HG03439 (cell line): ENCODE measurements at regions not wholly inside any gene's neighbourhood (a gene's known extent, or its start where the extent isn't known, plus 50 kb on each side); places are given as distances from the start of the nearest gene placed in this dataset.
"Not testable (repeated sequence)": the region's sequence is repeated elsewhere in the genome, so short reads cannot be mapped to it uniquely, and the experiment has no call there.

Source experiments
- ATAC-seq: cut with Tn5 transposase; IDR thresholded peaks from one replicate; pipeline ENCODE4 v1.9.1; 2021; ENCODE audit warnings: mild to moderate bottlenecking, moderate library complexity; ENCODE audit not compliant: unreplicated experiment

DNA sequence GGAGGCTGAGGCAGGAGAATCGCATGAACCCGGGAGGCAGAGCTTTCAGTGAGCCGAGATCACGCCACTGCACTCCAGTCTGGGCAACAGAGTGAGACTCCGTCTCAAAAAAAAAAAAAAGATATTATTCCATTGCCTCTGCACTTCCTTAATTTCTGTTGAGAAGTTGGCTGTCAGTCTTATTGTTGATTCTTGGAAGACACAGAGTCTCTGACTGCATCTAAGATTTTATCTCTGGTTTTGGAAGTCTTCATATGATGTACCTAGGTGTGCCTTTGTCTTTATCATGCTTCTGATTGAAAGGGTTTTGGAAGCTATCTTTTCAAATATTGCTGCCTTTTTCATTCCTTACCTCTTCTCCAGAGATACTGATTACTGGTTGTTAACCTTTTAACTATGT is 160.4 kb downstream of the NPIPB11 start:
- ATAC-seq, result not testable (repeated sequence)

DNA sequence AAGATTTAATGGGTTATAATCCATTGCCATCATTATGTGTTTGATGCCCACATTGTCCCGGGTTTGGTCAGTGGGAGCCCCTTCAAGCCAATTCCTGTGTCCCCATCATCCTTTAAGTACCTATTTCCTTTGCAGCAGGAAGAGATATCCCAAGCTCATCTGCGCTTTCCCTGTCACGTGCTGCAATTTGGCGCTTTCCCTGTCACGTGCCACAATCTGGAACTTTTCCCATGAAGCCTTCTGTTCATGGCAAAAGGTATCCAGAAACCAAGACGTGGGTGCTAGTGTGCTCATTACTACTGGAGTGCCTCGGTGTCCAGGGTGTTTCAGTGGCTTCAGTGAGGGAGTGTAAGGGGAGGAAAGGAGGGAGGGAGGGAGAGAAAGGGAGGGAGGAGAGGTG is 168.5 kb downstream of the NPIPB11 start:
- no peak for ATAC-seq

DNA sequence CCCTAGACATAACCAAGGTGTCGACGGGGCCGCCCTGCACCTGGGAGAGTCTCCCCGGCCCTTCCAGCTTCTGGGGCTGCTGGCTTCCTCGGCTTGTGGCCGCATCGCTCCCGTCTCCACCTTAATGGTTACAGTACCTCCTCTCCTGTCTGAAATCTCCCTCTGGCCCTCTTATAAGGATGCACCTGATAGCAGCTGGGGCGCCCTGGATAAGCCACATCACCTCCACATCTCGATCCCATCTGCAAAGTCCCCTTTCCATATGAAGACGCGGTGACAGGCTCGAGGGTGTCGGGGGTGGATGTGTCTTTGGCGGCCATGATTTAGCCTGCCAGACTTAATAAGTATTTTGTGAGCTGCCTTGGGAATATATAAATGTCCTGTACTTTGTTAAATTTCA is 169.0 kb downstream of the NPIPB11 start:
- not testable (repeated sequence) for ATAC-seq

DNA sequence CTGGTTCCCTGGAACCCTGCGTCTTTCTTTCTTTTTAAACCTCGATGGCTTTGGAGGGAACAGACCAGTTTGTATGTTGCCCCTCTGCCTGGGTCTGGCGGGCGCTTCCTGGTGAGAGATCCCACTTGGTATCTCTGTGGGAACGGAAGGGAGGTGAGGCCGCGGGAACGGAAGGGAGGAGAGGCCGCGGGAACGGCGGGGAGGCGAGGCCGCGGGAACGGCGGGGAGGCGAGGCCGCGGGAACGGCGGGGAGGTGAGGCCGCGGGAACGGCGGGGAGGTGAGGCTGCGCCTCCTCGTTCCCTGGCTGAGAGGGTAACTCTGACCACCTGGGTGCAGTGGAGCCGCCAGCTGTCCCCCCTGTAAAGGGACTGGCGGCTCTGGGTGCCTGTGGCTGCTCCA is 169.5 kb downstream of the NPIPB11 start:
- ATAC-seq, result not testable (repeated sequence)

DNA sequence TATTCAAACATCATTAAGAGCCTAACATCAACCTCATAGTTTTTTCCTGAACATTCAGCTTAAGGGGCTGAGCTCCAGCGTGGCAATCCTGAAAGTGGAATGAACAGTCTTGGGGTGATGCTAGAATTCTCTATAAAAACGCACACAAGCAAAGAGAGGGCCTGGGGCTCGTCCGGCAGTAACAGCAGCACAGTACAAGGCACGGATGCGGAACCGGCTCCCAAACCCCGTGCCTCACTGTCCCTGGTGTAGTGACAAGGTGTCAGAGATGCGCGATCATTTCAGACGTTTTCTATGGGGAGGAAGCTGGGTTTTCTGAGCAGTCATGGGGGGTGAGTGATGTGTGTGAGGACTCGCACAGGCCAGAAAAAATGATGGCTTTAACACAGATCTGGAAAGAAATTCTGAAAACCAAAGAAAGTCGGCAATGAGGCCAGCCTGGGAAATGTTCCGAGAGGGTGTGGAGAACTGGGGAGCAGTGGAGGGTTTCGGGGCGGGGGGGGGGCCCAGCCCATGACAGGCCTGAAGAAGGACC is 170.6 kb downstream of the NPIPB11 start:
- not testable (repeated sequence) for ATAC-seq

DNA sequence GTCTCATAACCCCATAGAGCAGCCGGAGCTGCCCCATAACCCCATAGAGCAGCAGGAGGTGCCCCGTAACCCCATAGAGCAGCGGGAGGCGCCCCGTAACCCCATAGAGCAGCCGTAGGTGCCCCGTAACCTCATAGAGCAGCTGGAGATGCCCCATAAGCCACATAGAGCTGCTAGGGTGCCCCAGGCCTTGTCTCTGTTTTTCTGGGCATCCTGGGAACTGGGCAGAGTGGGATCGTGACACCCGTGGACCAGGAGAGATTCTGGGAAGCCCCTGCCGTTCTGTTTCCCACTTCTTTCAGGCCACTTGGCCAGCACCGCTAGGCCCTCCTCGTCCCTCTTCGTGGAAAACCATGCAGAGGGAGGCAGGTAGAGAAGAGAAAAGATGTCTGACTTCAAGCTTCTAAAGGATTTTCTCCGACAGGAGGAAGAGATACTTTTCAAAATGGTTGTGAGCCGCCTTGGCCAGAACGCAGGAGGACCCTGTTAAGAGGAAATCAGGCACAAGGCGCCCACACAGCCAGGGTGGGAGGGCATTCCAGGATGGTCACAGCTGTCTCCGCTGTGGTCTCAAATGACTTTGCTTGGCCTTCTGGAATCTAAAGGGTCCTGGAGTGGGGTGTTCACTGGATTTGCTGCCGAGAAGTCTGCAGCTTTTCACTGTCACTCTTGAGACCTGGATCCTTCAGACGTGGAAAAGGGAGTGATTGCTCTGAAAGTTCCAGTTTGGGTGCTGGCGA is 171.8 kb downstream of the NPIPB11 start:
- not testable (repeated sequence) for ATAC-seq

DNA sequence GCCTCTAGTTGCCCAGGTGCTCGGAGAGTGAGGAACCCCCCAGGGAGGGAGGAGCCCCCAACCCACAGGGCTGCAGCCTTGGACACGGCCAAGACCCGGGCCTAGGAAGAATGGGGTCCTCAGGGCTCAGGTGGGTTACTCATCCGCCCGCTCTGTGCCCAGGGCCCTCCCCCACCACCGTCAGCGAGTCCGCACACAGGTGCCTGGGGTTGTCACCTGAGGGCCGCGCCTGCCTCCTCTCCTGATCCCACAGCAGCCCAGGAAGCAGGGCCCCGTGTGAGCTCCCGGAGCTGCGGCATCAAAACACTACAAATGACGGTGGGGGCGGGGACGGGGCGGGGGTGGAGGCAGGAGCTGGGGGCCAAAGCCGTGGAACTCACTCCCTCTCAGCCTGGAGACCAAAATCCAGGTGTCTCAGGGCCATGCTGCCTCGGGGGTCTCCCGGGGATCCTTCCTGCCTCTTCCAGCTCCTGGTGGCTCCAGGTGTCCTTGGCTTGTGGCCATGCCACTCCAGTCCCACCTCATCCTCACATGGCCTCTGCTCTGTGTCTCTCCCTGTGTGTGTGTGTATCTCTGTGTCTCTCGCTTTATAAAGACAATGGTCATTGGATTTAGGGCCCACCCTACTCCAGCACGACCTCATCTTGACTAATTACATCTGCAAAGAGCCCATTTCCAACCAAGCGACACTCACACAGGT is 172.7 kb downstream of the NPIPB11 start:
- not testable (repeated sequence) for ATAC-seq

DNA sequence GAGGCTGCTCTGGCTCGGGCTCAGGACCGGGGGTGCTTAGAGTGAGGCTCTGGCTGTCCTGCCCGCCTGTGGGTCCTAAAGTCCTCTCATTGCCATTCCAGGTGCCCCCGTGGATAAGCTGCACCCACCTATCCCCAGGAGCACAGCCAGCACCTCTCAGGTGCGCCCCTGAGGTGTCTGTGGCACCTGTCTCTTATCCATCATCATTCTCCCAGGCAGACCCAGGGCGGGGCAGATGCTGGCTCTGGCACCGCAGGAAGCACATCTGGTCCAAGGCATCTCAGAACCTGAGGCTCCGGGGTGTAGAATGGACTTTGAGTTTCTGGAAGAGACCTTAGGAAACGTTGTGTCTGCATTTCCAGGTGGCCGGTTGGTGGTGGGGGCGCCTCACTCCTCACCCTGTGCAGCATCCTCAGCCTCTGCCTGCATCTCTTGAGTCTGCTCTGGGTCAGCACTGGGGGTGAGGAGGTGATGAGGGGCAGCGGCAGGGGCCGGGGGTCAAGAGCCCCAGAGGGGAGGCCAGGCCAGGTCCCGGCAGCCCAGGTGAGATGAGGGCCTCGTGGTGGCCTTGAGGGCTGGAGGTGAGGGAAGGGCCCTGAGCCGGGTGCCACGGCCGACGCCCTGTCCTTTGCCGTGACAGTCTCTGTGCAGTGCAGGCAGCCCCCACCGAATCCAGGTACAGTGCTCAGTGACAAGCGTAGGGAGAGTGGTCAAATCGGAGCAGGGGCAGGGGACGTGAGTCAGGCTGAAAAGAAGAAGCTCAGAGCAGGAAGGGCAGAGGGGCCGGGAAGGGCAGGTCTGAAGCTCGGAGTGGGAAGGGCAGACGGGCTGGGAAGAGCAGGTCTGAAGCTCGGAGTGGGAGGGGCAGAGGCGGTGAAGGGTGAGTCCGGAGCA is 173.5 kb downstream of the NPIPB11 start:
- ATAC-seq, result no peak

DNA sequence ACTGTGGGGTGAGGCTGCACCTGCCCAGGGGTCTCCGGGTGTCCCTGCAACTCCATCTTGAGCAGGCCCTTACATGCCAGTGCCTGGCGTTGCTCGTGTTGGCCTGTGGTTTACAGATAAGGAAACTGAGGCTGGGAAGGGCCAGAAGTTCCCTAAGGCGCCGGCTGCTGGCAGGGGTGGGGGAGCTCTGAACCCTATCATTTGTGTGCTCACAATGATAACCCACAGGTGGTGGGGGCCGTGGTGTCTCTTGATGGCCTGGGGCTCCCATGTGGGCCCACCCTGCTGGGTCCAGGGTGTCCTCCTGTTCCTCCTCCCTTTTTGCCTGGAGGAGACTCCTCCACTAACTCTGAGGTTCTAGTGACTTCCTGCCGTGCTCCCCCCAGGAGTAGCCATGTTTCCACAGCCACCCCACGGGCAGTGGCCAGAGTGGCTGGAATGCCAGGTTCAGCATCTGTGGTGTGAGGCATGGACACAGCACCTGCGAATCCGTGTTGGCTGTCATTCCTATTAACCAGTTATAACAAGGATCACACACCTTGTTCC is 174.3 kb downstream of the NPIPB11 start:
- ATAC-seq, result not testable (repeated sequence)

DNA sequence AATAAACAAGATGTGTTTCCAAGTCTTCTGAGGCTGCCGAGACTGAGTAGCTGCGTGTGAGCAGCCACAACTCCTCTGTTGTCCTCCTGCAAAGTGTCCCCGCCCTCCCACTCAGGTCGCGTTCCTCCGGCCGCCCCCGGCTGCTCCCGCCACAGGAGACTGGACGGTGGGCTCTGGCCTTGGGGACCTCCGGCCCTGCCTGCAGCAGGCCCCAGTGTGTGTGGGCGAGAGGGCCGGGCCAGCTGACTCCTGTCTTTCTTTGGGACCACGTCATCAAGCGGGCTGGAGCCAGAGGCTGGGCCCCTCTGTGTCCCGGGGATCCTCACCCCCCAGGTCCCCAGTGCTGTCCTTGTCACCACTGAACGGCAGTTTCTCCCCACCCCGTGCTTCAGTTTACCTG is 175.3 kb downstream of the NPIPB11 start:
- no peak for ATAC-seq

DNA sequence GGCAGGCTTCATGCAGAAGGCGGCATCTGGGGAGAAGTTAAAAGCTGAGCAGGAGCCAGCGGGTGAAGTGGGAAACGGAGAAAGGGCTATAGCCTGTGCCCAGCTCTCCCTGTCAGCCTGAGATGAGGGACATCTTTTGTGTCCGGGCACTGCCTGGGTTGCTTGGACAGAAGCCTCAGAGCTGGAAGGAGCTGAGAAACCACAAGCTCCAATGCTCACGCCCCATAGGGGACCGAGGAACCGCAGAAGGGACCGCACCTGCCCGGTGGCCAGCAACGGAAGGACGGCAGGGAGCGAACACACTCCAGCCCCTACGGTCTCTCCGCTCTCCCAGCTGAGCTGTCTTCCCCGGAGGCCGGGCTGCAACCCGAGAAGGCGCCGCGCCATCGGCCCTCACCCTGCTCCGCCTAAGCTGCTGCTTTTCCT is 175.8 kb downstream of the NPIPB11 start:
- ATAC-seq, result no peak

DNA sequence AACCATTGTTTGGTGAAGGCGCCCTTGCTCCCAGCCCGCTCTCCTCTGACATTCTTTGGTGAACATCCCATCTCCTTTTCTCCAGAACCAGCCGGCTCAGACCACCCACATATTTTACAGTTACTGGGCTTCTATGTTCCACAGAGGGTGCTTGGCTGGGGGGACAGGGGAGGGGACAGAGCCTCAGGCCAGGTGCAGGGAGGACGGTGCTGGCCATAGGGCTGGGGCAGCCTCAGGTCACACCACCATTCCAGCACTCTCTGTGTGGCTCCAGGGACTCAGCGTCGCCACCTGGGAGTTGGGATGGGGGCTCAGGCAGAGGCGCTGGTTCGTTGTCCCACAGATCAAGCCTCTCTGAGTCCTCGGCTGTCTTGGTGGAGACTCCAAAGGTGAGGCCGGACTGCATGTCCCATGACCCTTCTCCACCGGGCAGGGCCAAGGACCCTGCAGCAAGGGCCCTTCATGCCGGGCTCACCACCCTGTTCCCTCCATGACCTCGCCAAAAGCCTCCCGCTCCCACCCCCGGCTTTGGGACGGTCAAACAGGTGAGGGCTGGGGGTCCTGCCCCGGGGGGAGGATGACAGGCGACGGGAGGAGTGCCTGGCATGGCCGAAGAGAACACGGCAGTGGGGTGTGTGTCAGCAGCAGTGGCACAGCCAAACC is 176.4 kb downstream of the NPIPB11 start:
- not testable (repeated sequence) for ATAC-seq

DNA sequence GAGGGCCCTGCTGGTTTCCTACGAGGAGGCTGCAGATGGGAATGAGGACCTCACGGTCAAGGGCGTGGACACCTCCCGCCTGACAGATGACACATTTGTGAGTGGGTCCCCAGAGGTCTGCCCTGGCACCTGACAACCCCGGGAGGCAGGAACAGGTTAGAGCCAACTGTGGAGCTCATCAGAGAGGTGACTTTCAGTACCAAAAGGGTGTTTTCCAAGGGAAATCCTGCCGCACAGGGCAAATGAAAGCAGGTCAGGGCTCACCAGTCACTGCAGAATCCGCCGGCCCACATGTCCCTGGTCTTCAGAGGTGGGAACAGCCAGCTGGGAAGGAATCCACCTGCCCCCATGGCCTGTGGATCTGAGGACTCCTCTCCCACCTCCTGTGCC is 176.9 kb downstream of the NPIPB11 start:
- not testable (repeated sequence) for ATAC-seq

DNA sequence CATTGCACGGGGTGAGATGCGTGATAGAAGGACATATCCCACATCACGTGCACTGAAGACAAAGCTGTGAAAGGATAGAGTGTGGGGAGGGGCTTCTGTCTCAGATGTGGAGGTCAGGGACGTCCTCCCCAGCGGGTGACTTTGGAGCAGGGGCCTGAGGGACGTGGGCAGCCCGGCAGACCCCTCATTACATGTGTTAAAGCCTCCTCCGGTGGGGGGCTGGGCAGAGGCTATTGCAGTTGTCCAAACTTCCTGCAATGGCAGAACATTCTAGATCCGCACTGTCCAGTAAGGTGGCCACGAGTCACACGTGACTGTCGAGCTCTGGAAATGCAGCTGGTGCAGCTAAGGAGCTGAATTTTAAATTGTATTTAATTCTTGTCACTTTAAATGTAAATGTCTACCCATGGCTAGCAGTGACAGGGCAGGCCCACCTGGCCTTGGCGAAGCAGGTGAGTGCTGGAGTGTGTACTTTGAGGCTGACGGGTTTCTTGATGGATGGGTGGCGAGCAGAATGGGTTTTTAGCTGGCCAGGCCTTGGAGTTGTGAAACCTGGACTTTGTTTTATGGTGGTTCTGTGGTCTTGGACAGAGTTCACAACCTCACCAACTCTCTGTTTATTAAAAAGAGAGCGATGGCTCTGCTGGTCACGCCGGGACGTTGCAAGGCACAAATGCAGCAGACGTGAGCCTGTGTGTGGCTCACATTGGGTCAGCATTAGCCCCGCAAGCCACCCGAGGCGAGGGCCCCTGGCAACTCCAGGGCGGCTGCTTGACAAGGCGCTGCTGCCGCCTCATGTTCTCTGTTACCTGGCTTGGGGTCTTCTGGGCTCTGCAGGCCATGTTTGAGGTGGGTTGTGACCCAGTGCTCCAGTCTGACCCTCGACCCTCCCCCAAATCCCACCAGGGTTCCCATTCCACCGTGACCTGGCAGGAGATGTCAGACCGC is 177.6 kb downstream of the NPIPB11 start:
- ATAC-seq, result not testable (repeated sequence)

DNA sequence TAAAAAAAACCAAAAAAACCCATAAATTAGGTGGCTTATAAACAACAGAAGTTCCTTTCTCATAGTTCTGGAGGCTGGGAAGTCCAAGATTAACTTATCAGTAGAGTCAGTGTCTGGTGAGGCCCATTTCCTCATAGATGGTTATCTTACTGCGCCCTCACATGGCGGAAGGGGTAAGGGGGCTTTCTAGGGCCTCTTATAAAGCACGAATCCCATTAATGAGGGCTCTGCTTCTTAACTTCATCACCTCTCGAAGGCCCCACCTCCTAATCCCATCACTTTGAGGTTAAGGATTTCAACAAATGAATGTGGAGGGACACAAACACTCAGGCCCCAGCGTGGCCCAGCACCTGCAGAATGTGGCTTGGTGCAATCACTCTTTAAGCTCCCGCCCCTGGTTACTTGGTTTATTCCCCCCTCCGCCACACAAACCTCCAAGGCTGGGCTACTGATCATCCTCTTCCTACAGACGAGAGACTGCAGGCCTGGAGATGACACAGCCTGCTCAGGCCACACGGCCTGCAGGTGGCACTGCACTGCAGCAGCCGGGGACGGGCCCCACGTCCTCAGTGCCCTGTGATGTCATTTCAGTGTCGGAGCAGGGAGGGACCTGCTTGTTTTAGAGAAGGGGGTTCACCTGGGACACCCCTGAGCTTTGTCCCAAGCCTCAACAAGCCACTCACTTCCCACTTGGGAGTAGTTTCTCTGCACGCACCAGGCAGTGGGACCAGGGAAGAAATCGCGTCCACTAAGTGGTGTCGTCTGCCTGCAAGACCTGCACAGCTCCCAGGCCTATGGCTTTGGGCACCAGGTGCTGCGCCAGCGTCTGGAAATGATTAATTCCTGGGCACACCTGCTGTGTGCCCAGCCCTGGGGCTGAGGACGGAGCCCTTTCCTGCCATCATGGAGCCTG is 178.5 kb downstream of the NPIPB11 start:
- ATAC-seq, result not testable (repeated sequence)

DNA sequence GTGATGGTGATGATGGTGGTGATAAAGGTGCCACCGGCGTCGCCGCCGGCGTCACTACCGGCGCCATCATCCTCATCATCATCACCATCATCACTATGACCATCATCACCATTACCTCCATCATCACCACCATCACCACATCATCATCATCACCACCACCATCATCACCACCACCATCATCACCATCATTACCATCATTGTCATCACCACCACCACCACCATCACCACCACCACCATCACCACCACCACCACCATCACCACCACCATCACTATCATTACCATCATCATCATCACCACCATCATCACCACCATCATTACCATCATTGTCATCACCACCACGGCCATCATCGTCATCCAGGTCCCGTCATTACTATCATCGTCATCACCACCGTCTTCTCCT is 179.7 kb downstream of the NPIPB11 start:
- ATAC-seq, result no peak

DNA sequence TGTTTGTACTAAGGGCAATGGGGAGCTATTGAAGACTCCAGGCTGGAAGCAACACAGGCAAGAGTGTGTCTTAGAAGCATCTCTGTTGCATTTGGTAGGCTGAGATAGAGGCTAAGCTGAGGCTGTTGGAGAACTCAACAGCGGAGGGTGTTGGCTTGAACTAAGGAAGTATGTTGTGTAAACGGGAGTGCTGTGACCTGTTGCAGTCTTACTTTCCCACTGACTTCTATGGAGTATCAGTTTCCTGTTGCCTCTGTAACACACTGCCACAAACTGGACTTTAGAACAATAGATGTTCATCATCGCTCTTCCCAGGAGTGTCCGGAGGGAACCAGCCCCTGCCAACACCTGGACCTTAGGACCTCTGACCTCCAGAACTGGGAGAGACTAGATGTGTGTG is 181.8 kb downstream of the NPIPB11 start:
- not testable (repeated sequence) for ATAC-seq

DNA sequence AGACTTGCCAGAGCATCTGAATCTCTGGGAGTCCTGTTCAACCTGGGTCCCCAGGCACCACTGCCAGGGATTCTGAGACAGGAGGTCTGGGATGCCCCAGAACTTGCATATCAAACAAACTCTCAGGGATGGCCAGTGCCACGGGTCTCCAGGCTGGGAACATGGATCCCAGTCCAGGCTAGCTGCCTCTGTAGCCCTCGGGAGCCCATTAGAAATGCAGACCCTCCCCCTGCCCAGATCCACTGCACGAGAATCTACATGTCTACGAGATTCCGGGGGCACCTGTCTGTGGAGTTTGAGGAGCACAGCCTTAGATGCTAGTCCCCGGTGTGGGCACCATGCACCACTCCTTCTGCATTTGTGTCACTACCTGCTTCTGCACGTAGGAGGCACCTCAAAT is 183.9 kb downstream of the NPIPB11 start:
- ATAC-seq, result not testable (repeated sequence)
